ENCODE measurements at regions not wholly inside any gene's neighbourhood (a gene's known extent, or its start where the extent isn't known, plus 50 kb on each side); places are given as distances from the start of the nearest gene placed in this dataset.

DNA sequence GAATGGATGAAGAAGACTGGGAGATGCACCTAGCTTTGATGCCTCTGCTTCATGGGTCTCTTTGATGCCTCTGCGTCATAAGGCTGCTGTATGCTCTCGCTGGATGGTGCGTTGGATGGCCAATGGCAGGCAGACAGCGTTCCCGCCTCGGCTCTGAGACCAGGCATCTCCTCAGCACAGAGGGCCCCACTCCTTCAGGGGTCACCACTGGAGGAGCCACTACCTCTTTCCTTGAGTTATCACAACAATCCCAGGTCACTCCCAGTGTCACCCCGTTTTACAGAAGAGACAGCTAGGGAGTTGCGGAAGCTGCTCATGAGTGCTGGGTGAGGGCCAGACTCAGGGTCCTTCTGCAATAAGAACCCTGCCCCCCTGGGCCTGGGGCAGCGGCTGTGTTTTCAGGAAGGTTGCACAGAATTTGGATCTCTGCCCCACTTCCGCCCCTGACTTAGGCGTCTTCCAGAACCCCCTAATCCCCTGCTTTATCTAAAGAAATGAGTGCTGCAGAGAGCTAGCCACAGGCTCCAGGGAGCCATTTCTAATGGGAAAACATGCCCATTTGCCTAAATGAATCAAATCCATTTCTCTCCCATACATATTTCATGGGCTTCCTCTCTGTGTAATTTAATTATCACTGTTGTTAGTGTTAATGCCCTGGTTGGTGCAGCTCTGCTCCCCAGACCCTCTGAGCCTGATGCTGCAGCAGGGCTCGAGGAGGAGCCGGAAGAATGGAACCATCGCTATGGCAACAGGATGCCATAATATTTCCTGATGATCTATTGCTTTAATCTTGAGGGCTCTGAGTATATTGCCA, 131.8 kb upstream of the HS6ST1 start:
- DNase-seq (ENCODE audit: low read depth) = no peak

DNA sequence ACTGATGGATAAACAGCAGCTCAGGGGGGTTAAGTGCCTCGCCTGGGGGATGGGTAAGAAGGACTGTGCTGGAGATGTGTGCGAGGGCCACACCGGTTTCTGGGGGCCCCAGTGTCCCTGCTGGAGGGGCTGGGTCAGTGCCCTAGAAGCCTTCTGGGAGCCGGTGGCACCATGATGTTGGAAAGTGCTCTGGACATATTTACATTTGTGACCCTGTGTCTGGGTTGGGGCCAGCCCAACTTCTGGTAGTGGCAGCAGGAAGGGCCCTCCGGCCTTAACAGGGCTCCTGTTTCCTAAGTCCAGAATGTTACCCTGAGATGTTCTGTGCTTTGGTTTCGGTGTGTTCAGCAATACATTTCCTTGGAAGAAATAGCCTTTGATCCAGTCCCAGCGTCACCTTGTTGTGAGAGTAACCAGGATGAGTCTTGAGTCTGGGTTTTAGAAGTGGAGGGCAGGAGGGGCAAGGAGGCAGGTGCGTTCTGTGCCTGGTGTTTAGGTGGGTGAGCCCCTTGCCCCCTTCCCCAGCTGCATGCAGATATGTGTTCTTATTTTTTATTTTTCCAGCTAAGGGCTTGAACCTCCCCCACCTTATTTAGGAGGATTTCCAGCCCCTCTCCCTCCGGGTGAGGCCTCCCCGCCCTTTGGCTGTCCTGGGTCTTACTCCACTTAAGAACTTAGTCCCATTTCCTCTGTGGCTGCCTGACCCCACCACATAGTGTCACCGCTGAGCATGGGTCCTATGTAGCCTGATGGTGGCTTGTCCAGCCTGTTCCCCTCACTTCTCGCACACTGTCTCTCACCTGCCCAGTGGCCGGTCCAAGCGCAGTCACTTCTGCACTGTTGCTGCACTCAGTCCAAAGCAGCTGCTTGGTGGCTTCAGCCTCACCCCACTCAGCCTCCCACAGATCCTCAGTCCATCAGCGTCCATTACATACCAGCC, 132.7 kb upstream of the HS6ST1 start:
- no peak for DNase-seq (ENCODE audit: low read depth)

DNA sequence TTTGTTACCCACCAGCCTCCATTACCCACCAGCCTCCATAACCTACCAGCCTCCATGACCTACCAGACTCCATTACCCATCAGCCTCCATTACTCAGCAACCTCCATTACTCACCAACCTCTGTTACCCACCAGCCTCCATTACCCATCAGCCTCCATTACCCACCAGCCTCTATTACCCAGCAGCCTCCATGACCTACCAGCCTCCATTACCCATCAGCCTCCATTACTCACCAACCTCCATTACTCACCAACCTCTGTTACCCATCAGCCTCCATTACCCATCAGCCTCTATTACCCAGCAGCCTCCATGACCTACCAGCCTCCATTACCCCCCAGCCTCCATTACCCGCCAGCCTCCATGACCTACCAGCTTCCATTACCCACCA, 133.3 kb upstream of the HS6ST1 start:
- DNase-seq (ENCODE audit: low read depth) = no peak

DNA sequence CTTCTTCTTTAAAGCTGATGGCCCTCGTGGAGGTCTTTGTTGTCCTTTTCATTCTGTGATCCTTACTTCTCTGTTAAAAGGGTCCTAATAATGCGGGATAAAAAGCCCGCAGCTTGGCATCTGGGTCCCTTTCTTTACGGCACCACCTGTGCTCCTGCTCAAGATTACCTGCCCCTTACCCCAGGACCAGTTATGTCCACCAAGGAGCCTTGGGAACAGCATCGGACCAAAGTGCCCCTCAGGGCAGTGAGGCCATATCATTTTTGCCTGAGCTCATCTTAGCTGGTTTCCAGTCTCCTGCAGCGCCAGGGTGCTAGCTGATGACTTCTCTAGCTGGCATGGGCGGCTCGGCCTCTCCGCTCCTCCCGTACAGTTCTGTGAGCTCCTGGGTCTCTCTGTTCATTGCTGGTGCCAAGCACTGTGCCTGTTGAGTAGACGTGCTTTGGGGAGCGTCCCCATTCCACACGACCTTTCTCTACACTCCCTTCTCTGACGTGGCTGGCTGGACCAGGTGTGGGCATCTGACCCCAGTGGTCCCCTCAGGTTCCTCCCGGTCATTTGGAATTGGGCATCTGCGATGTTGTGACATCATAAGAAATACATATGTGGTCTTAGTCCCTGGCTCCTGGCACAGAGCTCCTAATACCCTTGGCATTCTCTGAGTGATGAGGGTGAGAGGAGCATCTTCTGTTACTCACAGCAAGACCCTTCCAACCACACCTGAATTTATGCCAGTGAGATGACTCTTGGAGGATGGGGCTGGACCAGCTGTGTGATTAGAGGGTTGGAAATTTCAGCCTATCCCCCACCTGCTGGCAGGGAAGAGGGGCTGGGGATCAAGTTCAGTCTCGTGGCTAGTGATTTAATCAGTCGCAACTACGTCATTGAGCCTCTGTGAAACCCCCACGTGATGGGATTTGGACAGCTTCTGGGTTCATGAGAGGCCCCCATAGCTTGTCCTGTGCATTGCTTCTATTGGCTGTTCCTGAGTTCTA, 134.2 kb upstream of the HS6ST1 start:
- DNase-seq (ENCODE audit: low read depth) = no peak

DNA sequence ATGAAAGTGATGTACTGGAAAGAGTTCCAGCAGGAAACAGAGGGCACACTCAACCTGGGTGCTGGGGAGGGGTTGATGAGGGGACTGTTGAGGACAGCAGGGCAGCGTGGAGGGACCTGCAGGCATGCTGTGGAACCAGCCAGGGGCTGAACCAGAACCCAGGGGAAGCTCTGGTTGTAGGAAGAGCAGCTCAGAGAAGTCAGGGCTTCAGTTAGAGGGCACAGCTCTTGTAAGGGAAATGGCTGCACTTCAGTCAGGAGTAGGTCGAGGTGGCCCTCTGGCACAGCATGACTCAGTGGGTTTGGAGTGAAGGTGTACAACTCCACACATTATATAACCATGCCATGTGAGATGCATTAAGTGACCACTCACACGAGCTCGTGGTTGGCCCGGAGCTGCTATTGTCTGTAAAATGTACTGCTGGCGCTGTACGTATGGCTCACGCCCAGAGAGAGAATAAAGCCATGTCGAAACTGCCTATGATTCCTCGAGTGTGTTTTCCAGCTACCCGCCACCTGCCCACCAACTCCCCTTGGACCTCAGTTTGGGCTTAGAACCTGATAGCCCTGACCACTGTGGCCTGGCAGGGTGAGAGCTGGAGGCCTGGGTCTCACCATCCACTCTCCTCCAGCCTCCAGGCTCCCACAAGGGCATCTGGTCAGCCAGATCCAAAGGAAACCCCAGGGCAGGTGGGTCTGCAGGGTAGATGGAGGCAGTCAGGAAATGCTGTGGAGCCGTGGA, 136.5 kb upstream of the HS6ST1 start:
- DNase-seq (ENCODE audit: low read depth) = no peak

- DNase-seq (ENCODE audit: low read depth) = no peak
Observed at GRCh38 chr2:128455721-128456050, 137.0 kb upstream of the HS6ST1 start.

DNA sequence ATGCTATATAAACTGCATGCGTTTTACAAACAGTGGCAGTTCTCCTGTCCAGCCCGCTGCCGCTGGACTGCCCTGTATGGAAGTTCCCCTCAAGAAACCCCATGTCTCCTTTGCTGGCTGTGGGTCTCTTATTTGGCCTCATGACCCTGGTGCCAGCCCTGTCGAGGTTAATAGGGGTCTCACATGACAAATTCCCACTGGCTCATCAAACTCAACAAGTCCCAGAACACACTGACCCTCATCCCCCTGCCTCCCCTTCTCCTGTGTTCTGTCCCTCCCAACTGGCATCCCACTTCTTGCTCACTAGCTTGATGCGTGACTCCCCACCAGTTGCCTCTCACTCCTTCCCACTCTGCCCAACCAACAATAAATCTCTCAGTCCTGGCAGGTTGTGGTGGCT, 137.6 kb upstream of the HS6ST1 start:
- DNase-seq (ENCODE audit: low read depth) = no peak

DNA sequence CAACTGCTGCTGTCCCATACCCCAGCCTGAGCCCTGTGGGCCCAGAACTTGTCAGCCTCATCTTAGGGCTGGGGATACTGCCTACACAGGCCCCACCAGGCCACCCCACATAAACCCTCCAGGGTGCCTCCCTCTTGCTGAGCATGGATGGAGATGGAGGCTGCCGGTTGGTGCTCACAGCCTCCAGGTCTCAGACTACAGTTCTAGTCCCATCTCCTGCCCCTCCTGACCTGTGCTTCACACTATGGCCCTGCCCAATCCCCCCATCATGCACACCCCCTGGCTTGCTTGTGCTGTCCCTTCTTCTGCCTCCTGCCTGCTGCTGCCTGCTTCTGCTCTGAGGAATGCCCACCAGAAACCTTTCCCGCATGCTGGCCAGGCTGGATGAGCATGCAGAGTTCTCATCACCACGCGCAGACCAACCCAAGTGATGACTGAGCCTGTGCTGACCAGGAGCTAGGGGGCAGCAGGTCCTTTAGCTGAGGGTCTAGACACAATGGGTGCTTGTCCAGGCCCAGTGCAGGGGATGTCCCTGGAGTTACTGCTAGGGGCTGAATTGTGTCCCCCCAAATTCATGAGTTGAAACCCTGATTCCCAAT, 138.4 kb upstream of the HS6ST1 start:
- no peak for DNase-seq (ENCODE audit: low read depth)

DNA sequence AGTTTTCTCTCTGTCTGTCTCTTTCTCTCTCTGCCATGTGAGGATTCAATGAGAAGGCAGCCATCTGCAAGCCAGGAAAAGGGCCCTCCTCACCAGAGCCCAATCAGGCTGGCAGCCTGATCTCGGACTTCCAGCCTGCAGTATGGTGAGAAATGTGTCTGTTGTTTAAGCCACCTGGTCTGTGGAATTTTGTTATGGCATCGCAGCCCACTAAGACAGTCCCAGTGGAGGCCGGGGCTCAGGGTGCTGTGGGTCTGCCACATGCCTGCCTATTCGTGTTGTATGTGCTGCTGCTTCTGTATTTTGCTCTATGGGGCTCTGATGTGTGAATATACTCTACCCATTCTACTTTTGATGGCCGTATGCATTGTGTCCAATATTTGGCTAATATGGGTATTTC, 139.0 kb upstream of the HS6ST1 start:
- no peak for DNase-seq (ENCODE audit: low read depth)

DNA sequence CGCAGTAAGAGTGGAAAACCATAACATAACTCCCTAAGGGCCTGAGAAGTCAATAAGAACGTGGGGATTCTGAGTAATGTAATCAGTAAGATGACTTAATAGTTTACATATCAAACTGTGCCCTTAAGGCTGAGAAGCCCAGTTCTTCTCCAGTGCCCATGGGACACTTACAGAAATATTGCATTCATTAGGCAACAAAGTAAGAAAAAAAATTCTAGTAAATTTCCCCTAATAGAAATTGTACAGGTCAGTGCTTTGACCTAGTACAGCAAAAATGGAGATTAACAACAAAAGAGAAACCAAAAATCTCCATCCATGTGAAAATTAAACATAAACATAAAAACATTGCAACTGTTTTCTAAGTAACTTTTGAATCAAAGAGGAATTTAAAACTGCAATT, 139.8 kb upstream of the HS6ST1 start:
- no peak for DNase-seq (ENCODE audit: low read depth)

- no peak for DNase-seq (ENCODE audit: low read depth)
Observed at GRCh38 chr2:128464456-128464855, 145.8 kb upstream of the HS6ST1 start.

- DNase-seq (ENCODE audit: low read depth) = no peak
Observed at GRCh38 chr2:128465246-128466170, 146.8 kb upstream of the HS6ST1 start.

DNA sequence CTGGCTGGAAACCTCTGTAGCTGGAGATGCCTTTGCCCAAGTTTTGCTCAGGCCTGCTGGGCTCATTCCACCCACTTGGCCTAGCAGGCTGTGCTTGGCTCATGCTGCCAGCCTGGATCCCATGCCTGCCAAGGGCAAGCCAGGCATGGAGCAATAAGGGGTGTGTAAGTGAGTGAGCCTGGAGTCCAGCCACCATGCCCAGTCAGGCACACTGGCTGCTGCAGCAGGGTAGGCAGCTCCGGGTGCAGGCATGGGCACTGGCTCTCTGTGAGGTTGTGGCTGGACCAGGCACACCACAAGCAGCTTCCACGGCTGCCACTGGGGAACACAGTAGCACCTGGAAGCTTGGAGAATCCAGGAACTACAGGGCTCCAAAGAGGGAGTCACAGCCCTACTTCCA, 147.7 kb upstream of the HS6ST1 start:
- DNase-seq (ENCODE audit: low read depth) = no peak

DNA sequence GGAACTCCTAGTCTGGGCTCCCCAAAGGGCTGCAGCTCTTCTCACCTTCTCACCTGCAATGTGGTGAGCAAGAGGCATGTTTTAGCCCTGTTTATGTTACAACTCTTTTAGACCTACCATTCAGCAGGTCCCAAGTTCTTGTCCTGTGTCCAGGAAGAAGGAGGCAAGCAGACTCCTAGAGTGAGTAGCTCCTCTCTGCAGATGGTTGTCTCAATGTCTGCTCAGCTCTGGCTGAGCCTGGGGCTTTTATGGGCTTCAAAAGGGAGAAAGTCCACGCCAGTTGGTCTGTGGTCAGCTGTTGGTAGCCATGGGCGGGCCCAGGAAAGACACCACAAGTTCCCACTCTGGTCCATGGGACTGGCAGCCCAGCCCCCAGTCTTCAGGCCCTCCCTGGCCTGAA, 148.1 kb upstream of the HS6ST1 start:
- DNase-seq (ENCODE audit: low read depth) = no peak

DNA sequence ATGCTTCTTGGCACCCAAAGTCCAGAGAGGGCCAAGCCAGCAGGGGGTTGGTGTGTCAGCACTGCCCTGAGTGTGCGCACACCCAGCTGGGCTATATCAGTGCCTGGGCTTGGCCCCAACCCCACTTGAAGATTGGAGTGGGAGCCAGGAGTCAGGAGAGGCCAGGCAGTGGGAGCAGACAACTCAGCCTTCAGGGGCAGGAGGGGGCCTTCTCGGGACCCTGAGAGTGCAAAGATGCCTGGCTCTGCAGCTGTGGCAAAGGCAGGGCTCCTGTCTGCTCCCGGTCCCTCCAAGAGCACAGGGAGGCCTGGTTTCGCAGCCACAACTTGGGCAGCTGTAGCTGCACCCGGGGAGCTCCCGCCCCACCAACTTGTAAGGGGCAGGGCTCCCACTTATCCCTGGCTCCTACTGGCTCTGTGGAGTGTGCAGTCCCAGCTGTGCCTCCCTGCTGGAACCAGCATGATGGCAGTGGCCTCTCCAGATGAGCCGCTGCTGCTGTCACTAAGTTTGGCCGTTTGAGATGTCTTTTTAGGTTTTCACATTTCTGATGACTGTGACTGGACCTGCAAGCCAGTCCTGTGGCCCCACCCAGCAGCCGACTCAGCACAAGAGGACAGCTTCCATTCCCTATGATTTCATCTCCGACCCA, 148.8 kb upstream of the HS6ST1 start:
- DNase-seq (ENCODE audit: low read depth) = no peak

DNA sequence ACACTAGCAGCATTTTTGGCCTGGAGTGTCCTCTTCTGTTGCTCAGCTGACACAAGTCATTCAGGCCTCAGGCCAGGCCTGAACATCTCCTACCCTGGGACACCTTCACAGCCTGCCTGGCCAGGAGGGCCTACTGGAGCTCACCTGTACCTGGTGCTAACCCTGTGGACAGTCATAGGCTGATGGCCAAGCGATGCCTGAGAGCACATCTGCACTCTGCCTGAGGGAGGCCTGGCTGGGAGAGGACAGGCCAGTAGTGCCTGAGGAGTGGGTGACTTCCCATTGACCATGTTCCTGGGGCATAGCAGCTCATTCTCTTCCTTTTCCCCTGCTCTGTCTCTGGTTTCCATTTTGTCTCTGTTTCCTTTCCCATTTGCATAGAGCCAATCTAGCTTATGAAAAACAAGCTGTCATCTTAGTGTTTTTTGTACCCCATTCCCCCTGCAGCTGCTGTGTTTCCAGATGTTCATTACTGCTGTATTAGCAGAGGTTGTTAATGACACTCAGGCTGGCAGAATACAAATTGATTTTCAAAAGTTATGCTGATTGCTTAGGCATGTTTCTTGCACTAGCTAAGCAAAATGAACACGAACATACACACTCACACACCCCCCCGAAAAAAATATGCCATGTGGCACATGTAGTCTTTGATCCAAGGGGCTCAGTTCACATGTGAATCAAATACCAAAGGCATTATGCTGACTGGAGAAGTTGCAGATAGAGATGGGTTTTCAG, 149.7 kb upstream of the HS6ST1 start:
- no peak for DNase-seq (ENCODE audit: low read depth)

GRCh38 chr2:128469203-128469602, 150.5 kb upstream of the HS6ST1 start:
- no peak for DNase-seq (ENCODE audit: low read depth)

GRCh38 chr2:128469875-128470274, 151.2 kb upstream of the HS6ST1 start:
- DNase-seq (ENCODE audit: low read depth) = no peak

DNA sequence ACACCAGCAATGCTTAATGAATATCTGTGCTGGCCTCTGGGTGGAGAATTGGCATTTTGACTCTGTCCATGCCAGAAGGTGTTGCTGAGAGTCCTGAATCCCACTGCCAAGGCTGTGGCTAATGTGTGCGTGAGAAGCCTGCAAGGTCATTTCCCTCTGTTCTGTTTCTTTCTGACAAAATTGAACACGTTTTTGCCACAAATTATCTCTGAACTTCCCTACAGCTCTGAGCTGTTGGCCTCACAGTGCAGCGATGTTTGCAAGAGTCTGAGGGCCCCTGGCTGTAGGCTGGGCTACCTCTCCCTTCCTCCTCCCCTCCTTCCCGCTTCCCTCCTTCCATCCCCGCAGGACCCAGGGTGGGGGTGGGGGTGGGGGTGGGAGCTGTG, 154.1 kb upstream of the HS6ST1 start:
- DNase-seq (ENCODE audit: low read depth) = no peak
